HFFc6 (cell line): ENCODE measurements at regions not wholly inside any gene's neighbourhood (a gene's known extent, or its start where the extent isn't known, plus 50 kb on each side); places are given as distances from the start of the nearest gene placed in this dataset.

ENCODE experiments used
- DNase-seq: peaks from one replicate; pipeline ENCODE4 v3.0.0-alpha.2; 2018
- H3K27ac Mint-ChIP-seq: 2 replicates; pipeline ENCODE4 v1.8.0; 2020; ENCODE audit warnings: mild to moderate bottlenecking, mixed read lengths
- H3K27me3 Mint-ChIP-seq: 2 replicates; pipeline ENCODE4 v1.8.0; 2021; ENCODE audit warnings: mild to moderate bottlenecking, moderate library complexity, mixed read lengths; ENCODE audit not compliant: insufficient read depth
- H3K36me3 Mint-ChIP-seq: 2 replicates; pipeline ENCODE4 v1.8.0; 2021; ENCODE audit warnings: low read depth, mixed read lengths
- H3K4me1 Mint-ChIP-seq: 2 replicates; pipeline ENCODE4 v1.8.0; 2020; ENCODE audit warnings: low read depth, mixed read lengths
- H3K4me3 Mint-ChIP-seq: 2 replicates; pipeline ENCODE4 v1.8.0; 2020; ENCODE audit warnings: mild to moderate bottlenecking, moderate library complexity, mixed read lengths
- H3K9me3 Mint-ChIP-seq: 2 replicates; pipeline ENCODE4 v1.8.0; 2020; ENCODE audit warnings: mild to moderate bottlenecking, mixed read lengths
- TF ChIP-seq, protein P1 (sequence below): fragments of 200-600 bp; sonication (generic); IDR thresholded peaks from 2 replicates; pipeline ENCODE4 v1.5.0; 2021; ENCODE audit warnings: antibody characterized with exemption, mild to moderate bottlenecking

DNA sequence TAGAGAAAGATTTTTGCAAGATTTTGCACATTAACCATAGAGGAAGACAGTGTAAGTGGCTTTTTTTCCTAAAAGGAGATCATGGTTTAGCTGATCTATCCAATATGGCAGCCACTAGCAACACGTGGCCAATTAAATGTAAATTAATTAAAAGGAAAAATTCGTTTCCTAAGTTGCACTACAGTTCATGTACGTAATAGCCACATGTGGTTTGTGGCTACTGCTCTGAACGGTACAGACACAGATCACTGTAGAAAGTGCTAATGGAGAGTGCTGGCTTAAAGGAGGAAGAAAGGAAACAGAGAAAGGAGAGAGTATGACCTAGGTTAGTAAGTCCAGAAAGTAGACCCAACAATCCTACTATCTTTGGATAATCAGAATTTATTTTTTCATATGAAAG, 170.8 kb downstream of the SIPA1L2 start:
- H3K27ac Mint-ChIP-seq = no peak overlapping the region
- TF ChIP-seq, protein P1, sequence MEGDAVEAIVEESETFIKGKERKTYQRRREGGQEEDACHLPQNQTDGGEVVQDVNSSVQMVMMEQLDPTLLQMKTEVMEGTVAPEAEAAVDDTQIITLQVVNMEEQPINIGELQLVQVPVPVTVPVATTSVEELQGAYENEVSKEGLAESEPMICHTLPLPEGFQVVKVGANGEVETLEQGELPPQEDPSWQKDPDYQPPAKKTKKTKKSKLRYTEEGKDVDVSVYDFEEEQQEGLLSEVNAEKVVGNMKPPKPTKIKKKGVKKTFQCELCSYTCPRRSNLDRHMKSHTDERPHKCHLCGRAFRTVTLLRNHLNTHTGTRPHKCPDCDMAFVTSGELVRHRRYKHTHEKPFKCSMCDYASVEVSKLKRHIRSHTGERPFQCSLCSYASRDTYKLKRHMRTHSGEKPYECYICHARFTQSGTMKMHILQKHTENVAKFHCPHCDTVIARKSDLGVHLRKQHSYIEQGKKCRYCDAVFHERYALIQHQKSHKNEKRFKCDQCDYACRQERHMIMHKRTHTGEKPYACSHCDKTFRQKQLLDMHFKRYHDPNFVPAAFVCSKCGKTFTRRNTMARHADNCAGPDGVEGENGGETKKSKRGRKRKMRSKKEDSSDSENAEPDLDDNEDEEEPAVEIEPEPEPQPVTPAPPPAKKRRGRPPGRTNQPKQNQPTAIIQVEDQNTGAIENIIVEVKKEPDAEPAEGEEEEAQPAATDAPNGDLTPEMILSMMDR = no peak
- H3K4me3 Mint-ChIP-seq = no peak overlapping the region
- H3K4me1 Mint-ChIP-seq = no peaks in the 10 kb centered on the region
- no peak for DNase-seq
- H3K9me3 Mint-ChIP-seq = peaks cover 47% of the 10 kb centered on the region
- no peaks in the 10 kb centered on the region for H3K27me3 Mint-ChIP-seq
- H3K36me3 Mint-ChIP-seq = no peaks in the 10 kb centered on the region

GRCh38 chr1:232457595-232457994, 172.3 kb downstream of the SIPA1L2 start:
- TF ChIP-seq, protein P1 = no peak
- no peaks in the 10 kb centered on the region for H3K27me3 Mint-ChIP-seq
- no peaks in the 10 kb centered on the region for H3K36me3 Mint-ChIP-seq
- no peak for DNase-seq
- H3K4me3 Mint-ChIP-seq = no peak overlapping the region
- H3K9me3 Mint-ChIP-seq = peaks cover 36% of the 10 kb centered on the region
- H3K27ac Mint-ChIP-seq = no peak overlapping the region
- no peaks in the 10 kb centered on the region for H3K4me1 Mint-ChIP-seq

- H3K27me3 Mint-ChIP-seq = no peaks in the 10 kb centered on the region
- H3K4me3 Mint-ChIP-seq = no peak overlapping the region
- no peaks in the 10 kb centered on the region for H3K36me3 Mint-ChIP-seq
- peaks cover 31% of the 10 kb centered on the region for H3K9me3 Mint-ChIP-seq
- no peak for DNase-seq
- H3K4me1 Mint-ChIP-seq = no peaks in the 10 kb centered on the region
- TF ChIP-seq, protein P1 = no peak
- no peak overlapping the region for H3K27ac Mint-ChIP-seq
Measured at GRCh38 chr1:232456714-232457113, 173.2 kb downstream of the SIPA1L2 start.

DNA sequence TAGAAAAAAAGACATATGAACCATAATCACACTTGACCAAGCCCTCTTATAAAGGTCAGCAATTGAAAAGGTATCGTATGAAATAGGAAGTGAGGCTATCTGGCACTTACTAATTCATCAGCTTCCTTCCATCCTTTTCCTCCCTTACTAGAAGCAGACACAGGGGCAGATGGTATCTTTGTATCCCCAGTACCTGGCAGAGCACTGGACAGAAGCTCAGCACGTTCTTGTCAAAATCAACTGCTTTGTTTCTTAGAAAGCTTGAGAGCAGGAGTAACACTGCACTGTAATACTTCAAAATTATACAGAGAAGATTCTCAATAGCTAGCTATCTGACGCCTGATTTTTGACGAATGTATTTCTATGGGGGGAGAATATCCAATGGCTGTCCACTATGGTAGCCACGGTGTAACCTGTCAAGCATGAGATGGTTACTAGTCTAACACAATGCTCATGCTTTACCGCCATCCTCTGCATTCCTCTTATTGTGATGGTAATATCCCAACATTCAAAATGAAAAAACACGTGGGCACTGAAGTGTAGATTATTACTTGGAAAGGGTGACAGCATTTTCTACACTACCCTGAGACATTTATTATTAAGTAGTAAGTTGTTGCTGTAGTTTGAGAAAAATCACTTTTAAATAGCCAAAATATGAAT, 175.6 kb downstream of the SIPA1L2 start:
- Mint-ChIP-seq H3K27ac (no peak overlapping the region), H3K27me3 (no peaks in the 10 kb centered on the region), H3K9me3 (peaks cover 44% of the 10 kb centered on the region), H3K4me1 (no peaks in the 10 kb centered on the region), H3K4me3 (no peak overlapping the region), H3K36me3 (no peaks in the 10 kb centered on the region)
- TF ChIP-seq, protein P1 = no peak
- DNase-seq = no peak

- H3K27ac Mint-ChIP-seq = no peak overlapping the region
- TF ChIP-seq, protein P1 = no peak
- H3K4me3 Mint-ChIP-seq = no peak overlapping the region
- H3K36me3 Mint-ChIP-seq = no peaks in the 10 kb centered on the region; the same call in 1 of the 2 replicates
- H3K4me1 Mint-ChIP-seq = no peaks in the 10 kb centered on the region
- peaks cover 48% of the 10 kb centered on the region for H3K9me3 Mint-ChIP-seq
- no peaks in the 10 kb centered on the region for H3K27me3 Mint-ChIP-seq
- DNase-seq = no peak
Measured at GRCh38 chr1:232452736-232453440, 177.0 kb downstream of the SIPA1L2 start.
